Neural progenitor cell (in vitro differentiated cells): ENCODE measurements at regions not wholly inside any gene's neighbourhood (a gene's known extent, or its start where the extent isn't known, plus 50 kb on each side); places are given as distances from the start of the nearest gene placed in this dataset.

ENCODE experiments used
- DNase-seq: peaks from one replicate; pipeline ENCODE4 v3.0.0-alpha.2; 2016; ENCODE audit warnings: low spot score
- H2AFZ ChIP-seq: fragments of 200-600 bp; sonication (generic); replicated peaks from 2 replicates; pipeline ENCODE4 v1.6.1; 2016; ENCODE audit warnings: antibody characterized with exemption
- H3F3A ChIP-seq: fragments of 200-600 bp; sonication (generic); 2 replicates; pipeline ENCODE4 v1.6.1; 2016; ENCODE audit warnings: antibody characterized with exemption, low read depth
- H3K27ac ChIP-seq: fragments of 200-600 bp; sonication (generic); 2 replicates; pipeline ENCODE4 v1.5.1; 2016; ENCODE audit warnings: mild to moderate bottlenecking
- H3K27me3 ChIP-seq: fragments of 200-600 bp; sonication (generic); 2 replicates; pipeline ENCODE4 v1.6.1; 2016; ENCODE audit warnings: mild to moderate bottlenecking, moderate library complexity
- H3K36me3 ChIP-seq: fragments of 200-600 bp; sonication (generic); 2 replicates; pipeline ENCODE4 v1.5.1; 2016
- H3K4me1 ChIP-seq: fragments of 200-600 bp; sonication (generic); 2 replicates; pipeline ENCODE4 v1.6.1; 2016; ENCODE audit warnings: mixed run types
- H3K4me2 ChIP-seq: fragments of 200-600 bp; sonication (generic); 2 replicates; pipeline ENCODE4 v1.6.1; 2016
- H3K4me3 ChIP-seq: fragments of 200-600 bp; sonication (generic); 2 replicates; pipeline ENCODE4 v1.5.1; 2016
- H3K79me2 ChIP-seq: fragments of 200-600 bp; sonication (generic); 2 replicates; pipeline ENCODE4 v1.6.1; 2016; ENCODE audit warnings: low read depth
- H3K9ac ChIP-seq: fragments of 200-600 bp; sonication (generic); 2 replicates; pipeline ENCODE4 v1.6.1; 2016
- H3K9me3 ChIP-seq: fragments of 200-600 bp; sonication (generic); 2 replicates; pipeline ENCODE4 v1.5.1; 2016; ENCODE audit warnings: low read depth
- H4K20me1 ChIP-seq: fragments of 200-600 bp; sonication (generic); 2 replicates; pipeline ENCODE4 v1.6.1; 2016; ENCODE audit warnings: low read depth
- H3K27ac Mint-ChIP-seq: 3 replicates; pipeline ENCODE4 v1.8.0; 2021; ENCODE audit warnings: mixed read lengths
- H3K27me3 Mint-ChIP-seq: 2 replicates; pipeline ENCODE4 v1.8.0; 2022; ENCODE audit warnings: low read depth, mild to moderate bottlenecking, inconsistent platforms, moderate library complexity, mixed read lengths; ENCODE audit not compliant: insufficient read depth
- H3K36me3 Mint-ChIP-seq: 3 replicates; pipeline ENCODE4 v1.8.0; 2021; ENCODE audit warnings: mixed read lengths
- H3K4me1 Mint-ChIP-seq: 3 replicates; pipeline ENCODE4 v1.8.0; 2021; ENCODE audit warnings: mixed read lengths
- H3K4me3 Mint-ChIP-seq: 3 replicates; pipeline ENCODE4 v1.8.0; 2021; ENCODE audit warnings: mild to moderate bottlenecking, moderate library complexity, mixed read lengths
- H3K9me3 Mint-ChIP-seq: 3 replicates; pipeline ENCODE4 v1.8.0; 2020; ENCODE audit warnings: mixed read lengths
- CTCF ChIP-seq: fragments of 200-600 bp; sonication (generic); IDR thresholded peaks from 2 replicates; pipeline ENCODE4 v1.5.1; 2017; ENCODE audit warnings: antibody characterized with exemption, mild to moderate bottlenecking
- EZH2 ChIP-seq: fragments of 200-600 bp; sonication (generic); IDR thresholded peaks from 2 replicates; pipeline ENCODE4 v1.6.1; 2017; ENCODE audit warnings: antibody characterized with exemption, mild to moderate bottlenecking, moderate library complexity
- EZH2phosphoT487 ChIP-seq: fragments of 200-600 bp; sonication (generic); IDR thresholded peaks from 2 replicates; pipeline ENCODE4 v1.6.1; 2017; ENCODE audit warnings: antibody characterized with exemption

GRCh38 chr4:4782969-4783368 is 76.5 kb upstream of the MSX1 start:
- H3K9me3 Mint-ChIP-seq, result peaks cover 23% of the 10 kb centered on the region
- DNase-seq, result no peak
- no peaks in the 10 kb centered on the region for H3K79me2 ChIP-seq
- H3K4me1 Mint-ChIP-seq, result peaks cover 50% of the 10 kb centered on the region
- peaks cover 8% of the 10 kb centered on the region for H3K36me3 Mint-ChIP-seq
- no peak for TF ChIP-seq EZH2phosphoT487
- no peak overlapping the region for H3K4me3 Mint-ChIP-seq
- H3K4me1 ChIP-seq, result peaks cover 17% of the 10 kb centered on the region
- H3K9me3 ChIP-seq, result no peaks in the 10 kb centered on the region
- H3K9ac ChIP-seq, result no peak overlapping the region
- H4K20me1 ChIP-seq, result peaks cover 25% of the 10 kb centered on the region
- H3K27ac ChIP-seq, result no peak overlapping the region
- no peak overlapping the region for H3K4me2 ChIP-seq
- H3K36me3 ChIP-seq, result no peaks in the 10 kb centered on the region
- peaks cover 28% of the 10 kb centered on the region for H3K27me3 Mint-ChIP-seq
- H3F3A ChIP-seq, result peaks cover 8% of the 10 kb centered on the region
- H2AFZ ChIP-seq, result no peak overlapping the region
- H3K27me3 ChIP-seq, result peaks cover 91% of the 10 kb centered on the region
- H3K4me3 ChIP-seq, result no peak overlapping the region
- no peak overlapping the region for H3K27ac Mint-ChIP-seq

- Histone ChIP-seq H2AFZ (no peak overlapping the region), H3K79me2 (no peaks in the 10 kb centered on the region), H4K20me1 (peaks cover 28% of the 10 kb centered on the region), H3K9ac (no peak overlapping the region), H3K4me2 (no peak overlapping the region), H3K9me3 (no peaks in the 10 kb centered on the region), H3K4me1 (peaks cover 17% of the 10 kb centered on the region), H3K36me3 (no peaks in the 10 kb centered on the region), H3K27me3 (peaks cover 97% of the 10 kb centered on the region), H3K27ac (no peak overlapping the region), H3K4me3 (no peak overlapping the region), H3F3A (peaks cover 8% of the 10 kb centered on the region)
- TF ChIP-seq EZH2 (no peak), CTCF (no peak), EZH2phosphoT487 (no peak)
- peaks cover 17% of the 10 kb centered on the region for H3K9me3 Mint-ChIP-seq
- peaks cover 50% of the 10 kb centered on the region for H3K4me1 Mint-ChIP-seq
- peaks cover 31% of the 10 kb centered on the region for H3K27me3 Mint-ChIP-seq
- DNase-seq, result no peak
- H3K36me3 Mint-ChIP-seq, result peaks cover 3% of the 10 kb centered on the region
- H3K27ac Mint-ChIP-seq, result no peak overlapping the region
- H3K4me3 Mint-ChIP-seq, result no peak overlapping the region
These were observed 77.3 kb upstream of the MSX1 start for GRCh38 chr4:4781936-4782707.

- H3K27ac Mint-ChIP-seq, result no peak overlapping the region
- peaks cover 7% of the 10 kb centered on the region for H3K9me3 Mint-ChIP-seq
- no peak overlapping the region for H3K4me3 Mint-ChIP-seq
- no peak overlapping the region for H3K9ac ChIP-seq
- TF ChIP-seq EZH2phosphoT487 (no peak), CTCF (no peak), EZH2 (no peak)
- peaks cover 8% of the 10 kb centered on the region for H3F3A ChIP-seq
- no peak overlapping the region for H3K4me3 ChIP-seq
- peaks cover 28% of the 10 kb centered on the region for H4K20me1 ChIP-seq
- no peaks in the 10 kb centered on the region for H3K36me3 ChIP-seq
- H3K27me3 Mint-ChIP-seq, result peaks cover 29% of the 10 kb centered on the region
- peaks cover 17% of the 10 kb centered on the region for H3K4me1 ChIP-seq
- no peak overlapping the region for H3K27ac ChIP-seq
- no peak overlapping the region for H2AFZ ChIP-seq
- no peak overlapping the region for H3K4me2 ChIP-seq
- no peaks in the 10 kb centered on the region for H3K79me2 ChIP-seq
- no peak for DNase-seq
- H3K4me1 Mint-ChIP-seq, result peaks cover 50% of the 10 kb centered on the region
- H3K9me3 ChIP-seq, result no peaks in the 10 kb centered on the region
- peaks cover 97% of the 10 kb centered on the region for H3K27me3 ChIP-seq
- H3K36me3 Mint-ChIP-seq, result no peaks in the 10 kb centered on the region
These were observed 78.7 kb upstream of the MSX1 start for GRCh38 chr4:4780729-4781244.

- Histone ChIP-seq H2AFZ (no peak overlapping the region), H3K79me2 (no peaks in the 10 kb centered on the region), H3K27ac (no peak overlapping the region), H3K9ac (no peak overlapping the region), H3K9me3 (no peaks in the 10 kb centered on the region), H3K36me3 (no peaks in the 10 kb centered on the region), H3K27me3 (peaks cover 96% of the 10 kb centered on the region), H3K4me1 (peaks cover 9% of the 10 kb centered on the region), H3K4me2 (no peak overlapping the region), H4K20me1 (peaks cover 23% of the 10 kb centered on the region), H3F3A (peaks cover 1% of the 10 kb centered on the region), H3K4me3 (no peak overlapping the region)
- Mint-ChIP-seq H3K4me3 (no peak overlapping the region), H3K27me3 (peaks cover 29% of the 10 kb centered on the region), H3K36me3 (no peaks in the 10 kb centered on the region), H3K27ac (no peak overlapping the region), H3K9me3 (peaks cover 3% of the 10 kb centered on the region), H3K4me1 (peaks cover 47% of the 10 kb centered on the region)
- DNase-seq, result no peak
- TF ChIP-seq EZH2 (no peak), EZH2phosphoT487 (no peak), CTCF (no peak)
These were observed 80.0 kb upstream of the MSX1 start for GRCh38 chr4:4779486-4779885.
